GM23338 (cell line): ENCODE measurements at regions not wholly inside any gene's neighbourhood (a gene's known extent, or its start where the extent isn't known, plus 50 kb on each side); places are given as distances from the start of the nearest gene placed in this dataset.

Experiments used
- ATAC-seq: fragments of 200-7000 bp; cut with Tn5 transposase; 3 replicates; pipeline ENCODE4 v1.9.1; 2020
- DNase-seq: peaks from one replicate; pipeline ENCODE4 v3.0.0-alpha.2; 2015; ENCODE audit warnings: low spot score
- H2AFZ ChIP-seq: fragments of 200-600 bp; sonication (generic); 2 replicates; pipeline ENCODE4 v1.8.0; 2016; ENCODE audit warnings: antibody characterized with exemption, mild to moderate bottlenecking, moderate library complexity
- H3F3A ChIP-seq: fragments of 200-600 bp; sonication (generic); replicated peaks from 2 replicates; pipeline ENCODE4 v1.8.0; 2017; ENCODE audit warnings: antibody characterized with exemption, mixed run types, low read depth
- H3K27ac ChIP-seq: fragments of 200-600 bp; sonication (generic); 2 replicates; pipeline ENCODE4 v1.6.1; 2016; ENCODE audit warnings: low read depth
- H3K27me3 ChIP-seq: fragments of 200-600 bp; sonication (generic); 2 replicates; pipeline ENCODE4 v1.8.0; 2016; ENCODE audit warnings: mild to moderate bottlenecking, mixed run types, moderate library complexity; ENCODE audit not compliant: insufficient read depth
- H3K36me3 ChIP-seq: fragments of 200-600 bp; sonication (generic); 2 replicates; pipeline ENCODE4 v1.8.0; 2016; ENCODE audit warnings: mild to moderate bottlenecking; ENCODE audit not compliant: insufficient read depth
- H3K4me1 ChIP-seq: fragments of 200-600 bp; sonication (generic); 2 replicates; pipeline ENCODE4 v1.8.0; 2016; ENCODE audit warnings: mild to moderate bottlenecking, moderate library complexity; ENCODE audit not compliant: insufficient read depth
- H3K4me2 ChIP-seq: fragments of 200-600 bp; sonication (generic); 2 replicates; pipeline ENCODE4 v1.7.1; 2017; ENCODE audit warnings: mixed run types
- H3K4me3 ChIP-seq: fragments of 200-600 bp; sonication (generic); 2 replicates; pipeline ENCODE4 v1.6.1; 2016; ENCODE audit warnings: mixed run types
- H3K79me2 ChIP-seq: fragments of 200-600 bp; sonication (generic); replicated peaks from 2 replicates; pipeline ENCODE4 v1.8.0; 2017; ENCODE audit warnings: mild to moderate bottlenecking; ENCODE audit not compliant: insufficient read depth
- H3K9me2 ChIP-seq: fragments of 200-600 bp; sonication (generic); 2 replicates; pipeline ENCODE4 v1.8.0; 2017; ENCODE audit not compliant: insufficient read depth
- H4K20me1 ChIP-seq: fragments of 200-600 bp; sonication (generic); replicated peaks from 2 replicates; pipeline ENCODE4 v1.8.0; 2017; ENCODE audit warnings: mild to moderate bottlenecking; ENCODE audit not compliant: insufficient read depth
- H3K27ac Mint-ChIP-seq: 2 replicates; pipeline ENCODE4 v1.8.0; 2020; ENCODE audit warnings: inconsistent platforms, mild to moderate bottlenecking, moderate library complexity, mixed read lengths
- H3K27me3 Mint-ChIP-seq: 3 replicates; pipeline ENCODE4 v1.8.0; 2022; ENCODE audit warnings: low read depth, mild to moderate bottlenecking, moderate library complexity, mixed read lengths, inconsistent platforms; ENCODE audit not compliant: insufficient read depth, poor library complexity
- H3K36me3 Mint-ChIP-seq: 3 replicates; pipeline ENCODE4 v1.8.0; 2021; ENCODE audit warnings: low read depth, mild to moderate bottlenecking, inconsistent platforms, moderate library complexity, mixed read lengths
- H3K4me1 Mint-ChIP-seq: 3 replicates; pipeline ENCODE4 v1.8.0; 2020; ENCODE audit warnings: mild to moderate bottlenecking, inconsistent platforms, mixed read lengths
- H3K4me3 Mint-ChIP-seq: 3 replicates; pipeline ENCODE4 v1.8.0; 2021; ENCODE audit warnings: moderate library complexity, mild to moderate bottlenecking, inconsistent platforms, mixed read lengths
- H3K9me3 Mint-ChIP-seq: 3 replicates; pipeline ENCODE4 v1.8.0; 2020; ENCODE audit warnings: moderate library complexity, mild to moderate bottlenecking, inconsistent platforms, mixed read lengths
- EZH2 ChIP-seq: fragments of 200-600 bp; sonication (generic); IDR thresholded peaks from one replicate; pipeline ENCODE4 v1.8.0; 2017; ENCODE audit warnings: antibody characterized with exemption, mild to moderate bottlenecking, low read depth; ENCODE audit not compliant: unreplicated experiment
- EZH2phosphoT487 ChIP-seq: fragments of 200-600 bp; sonication (generic); IDR thresholded peaks from one replicate; pipeline ENCODE4 v1.8.1; 2018; ENCODE audit warnings: antibody characterized with exemption; ENCODE audit not compliant: unreplicated experiment
- TF ChIP-seq, protein P1 (sequence below): IDR thresholded peaks from one replicate; pipeline ENCODE4 v1.6.1; 2018; ENCODE audit warnings: antibody characterized with exemption; ENCODE audit not compliant: unreplicated experiment
- TF ChIP-seq, protein P2 (sequence below): IDR thresholded peaks from 2 replicates; pipeline ENCODE4 v1.6.1; 2016; ENCODE audit warnings: antibody characterized with exemption
- TF ChIP-seq, protein P3 (sequence below), 2 experiments: fragments of 200-600 bp in 1 of 2; sonication (generic) in 1 of 2; conservative IDR thresholded peaks; 2 replicates each; pipeline versions ENCODE4 v1.5.1 to v1.6.1; 2016 to 2017; ENCODE audit warnings: antibody characterized with exemption in 2 of 2, low read depth in 2 of 2, mild to moderate bottlenecking in 2 of 2, moderate library complexity in 1 of 2

DNA sequence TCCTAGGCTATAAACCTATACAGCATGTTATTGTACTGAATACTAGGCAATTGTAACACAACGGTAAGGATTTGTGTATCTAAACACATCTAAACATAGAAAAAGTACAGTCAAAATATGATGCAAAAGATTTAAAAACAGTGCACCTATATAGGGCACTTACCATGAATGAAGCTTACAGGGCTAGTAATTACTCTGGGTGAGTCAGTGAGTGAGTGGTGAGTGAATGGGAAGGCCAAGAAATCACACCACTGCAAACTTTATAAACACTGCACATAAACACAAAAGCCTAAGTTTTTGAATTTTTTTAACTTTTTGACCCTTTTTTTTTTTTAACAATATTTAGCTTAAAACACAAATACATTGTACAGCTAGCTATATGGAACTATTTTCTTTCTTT, 204.7 kb upstream of the CTNNB1 start (continued):
- TF ChIP-seq, protein P1, sequence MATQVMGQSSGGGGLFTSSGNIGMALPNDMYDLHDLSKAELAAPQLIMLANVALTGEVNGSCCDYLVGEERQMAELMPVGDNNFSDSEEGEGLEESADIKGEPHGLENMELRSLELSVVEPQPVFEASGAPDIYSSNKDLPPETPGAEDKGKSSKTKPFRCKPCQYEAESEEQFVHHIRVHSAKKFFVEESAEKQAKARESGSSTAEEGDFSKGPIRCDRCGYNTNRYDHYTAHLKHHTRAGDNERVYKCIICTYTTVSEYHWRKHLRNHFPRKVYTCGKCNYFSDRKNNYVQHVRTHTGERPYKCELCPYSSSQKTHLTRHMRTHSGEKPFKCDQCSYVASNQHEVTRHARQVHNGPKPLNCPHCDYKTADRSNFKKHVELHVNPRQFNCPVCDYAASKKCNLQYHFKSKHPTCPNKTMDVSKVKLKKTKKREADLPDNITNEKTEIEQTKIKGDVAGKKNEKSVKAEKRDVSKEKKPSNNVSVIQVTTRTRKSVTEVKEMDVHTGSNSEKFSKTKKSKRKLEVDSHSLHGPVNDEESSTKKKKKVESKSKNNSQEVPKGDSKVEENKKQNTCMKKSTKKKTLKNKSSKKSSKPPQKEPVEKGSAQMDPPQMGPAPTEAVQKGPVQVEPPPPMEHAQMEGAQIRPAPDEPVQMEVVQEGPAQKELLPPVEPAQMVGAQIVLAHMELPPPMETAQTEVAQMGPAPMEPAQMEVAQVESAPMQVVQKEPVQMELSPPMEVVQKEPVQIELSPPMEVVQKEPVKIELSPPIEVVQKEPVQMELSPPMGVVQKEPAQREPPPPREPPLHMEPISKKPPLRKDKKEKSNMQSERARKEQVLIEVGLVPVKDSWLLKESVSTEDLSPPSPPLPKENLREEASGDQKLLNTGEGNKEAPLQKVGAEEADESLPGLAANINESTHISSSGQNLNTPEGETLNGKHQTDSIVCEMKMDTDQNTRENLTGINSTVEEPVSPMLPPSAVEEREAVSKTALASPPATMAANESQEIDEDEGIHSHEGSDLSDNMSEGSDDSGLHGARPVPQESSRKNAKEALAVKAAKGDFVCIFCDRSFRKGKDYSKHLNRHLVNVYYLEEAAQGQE, result no peak

GRCh38 chr3:40995271-40995670, 204.0 kb upstream of the CTNNB1 start:
- no peaks in the 10 kb centered on the region for H3F3A ChIP-seq
- peaks cover 29% of the 10 kb centered on the region for H3K4me1 ChIP-seq
- DNase-seq (no peak), ATAC-seq (no peak)
- H3K4me3 ChIP-seq, result no peak overlapping the region
- H3K9me3 Mint-ChIP-seq, result no peaks in the 10 kb centered on the region; the same call in 2 of the 3 replicates
- H3K4me1 Mint-ChIP-seq, result peaks cover 38% of the 10 kb centered on the region
- no peaks in the 10 kb centered on the region for H3K79me2 ChIP-seq
- H3K27me3 Mint-ChIP-seq, result peaks cover 8% of the 10 kb centered on the region
- H3K36me3 Mint-ChIP-seq, result no peaks in the 10 kb centered on the region; the same call in 2 of the 3 replicates
- H3K27ac Mint-ChIP-seq, result no peak overlapping the region
- H3K9me2 ChIP-seq, result peaks cover 5% of the 10 kb centered on the region
- no peak overlapping the region for H3K4me3 Mint-ChIP-seq
- no peak overlapping the region for H3K27ac ChIP-seq
- no peaks in the 10 kb centered on the region for H3K27me3 ChIP-seq
- TF ChIP-seq, protein P2, sequence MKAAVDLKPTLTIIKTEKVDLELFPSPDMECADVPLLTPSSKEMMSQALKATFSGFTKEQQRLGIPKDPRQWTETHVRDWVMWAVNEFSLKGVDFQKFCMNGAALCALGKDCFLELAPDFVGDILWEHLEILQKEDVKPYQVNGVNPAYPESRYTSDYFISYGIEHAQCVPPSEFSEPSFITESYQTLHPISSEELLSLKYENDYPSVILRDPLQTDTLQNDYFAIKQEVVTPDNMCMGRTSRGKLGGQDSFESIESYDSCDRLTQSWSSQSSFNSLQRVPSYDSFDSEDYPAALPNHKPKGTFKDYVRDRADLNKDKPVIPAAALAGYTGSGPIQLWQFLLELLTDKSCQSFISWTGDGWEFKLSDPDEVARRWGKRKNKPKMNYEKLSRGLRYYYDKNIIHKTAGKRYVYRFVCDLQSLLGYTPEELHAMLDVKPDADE, result no peak
- TF ChIP-seq, protein P3, sequence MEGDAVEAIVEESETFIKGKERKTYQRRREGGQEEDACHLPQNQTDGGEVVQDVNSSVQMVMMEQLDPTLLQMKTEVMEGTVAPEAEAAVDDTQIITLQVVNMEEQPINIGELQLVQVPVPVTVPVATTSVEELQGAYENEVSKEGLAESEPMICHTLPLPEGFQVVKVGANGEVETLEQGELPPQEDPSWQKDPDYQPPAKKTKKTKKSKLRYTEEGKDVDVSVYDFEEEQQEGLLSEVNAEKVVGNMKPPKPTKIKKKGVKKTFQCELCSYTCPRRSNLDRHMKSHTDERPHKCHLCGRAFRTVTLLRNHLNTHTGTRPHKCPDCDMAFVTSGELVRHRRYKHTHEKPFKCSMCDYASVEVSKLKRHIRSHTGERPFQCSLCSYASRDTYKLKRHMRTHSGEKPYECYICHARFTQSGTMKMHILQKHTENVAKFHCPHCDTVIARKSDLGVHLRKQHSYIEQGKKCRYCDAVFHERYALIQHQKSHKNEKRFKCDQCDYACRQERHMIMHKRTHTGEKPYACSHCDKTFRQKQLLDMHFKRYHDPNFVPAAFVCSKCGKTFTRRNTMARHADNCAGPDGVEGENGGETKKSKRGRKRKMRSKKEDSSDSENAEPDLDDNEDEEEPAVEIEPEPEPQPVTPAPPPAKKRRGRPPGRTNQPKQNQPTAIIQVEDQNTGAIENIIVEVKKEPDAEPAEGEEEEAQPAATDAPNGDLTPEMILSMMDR (conservative IDR thresholded peaks at IDR 0.05; ENCODE audit: low read depth in 2 of 2), result no peak
- TF ChIP-seq EZH2, result no peak
- no peak for TF ChIP-seq EZH2phosphoT487
- TF ChIP-seq, protein P1, result no peak
- H2AFZ ChIP-seq, result no peak overlapping the region
- H4K20me1 ChIP-seq, result no peaks in the 10 kb centered on the region
- no peak overlapping the region for H3K4me2 ChIP-seq
- H3K36me3 ChIP-seq, result no peaks in the 10 kb centered on the region
